NT2/D1 (cell line): ENCODE measurements at regions not wholly inside any gene's neighbourhood (a gene's known extent, or its start where the extent isn't known, plus 50 kb on each side); places are given as distances from the start of the nearest gene placed in this dataset.

Experiments used
- SUZ12 ChIP-seq: IDR thresholded peaks from 2 replicates; pipeline ENCODE4 v1.6.1; 2011; ENCODE audit not compliant: insufficient read length, insufficient read depth; ENCODE audit errors: extremely low read depth
- YY1 ChIP-seq: IDR thresholded peaks from 2 replicates; pipeline ENCODE4 v1.6.1; 2011; ENCODE audit not compliant: insufficient read length, insufficient read depth
- ZNF274 ChIP-seq: IDR thresholded peaks from 2 replicates; pipeline ENCODE4 v1.6.1; 2011; ENCODE audit warnings: mild to moderate bottlenecking, low read depth, low read length

- TF ChIP-seq YY1 (no peak), SUZ12 (no peak), ZNF274 (no peak)
Observed at GRCh38 chr7:11934796-11935195, 102.8 kb upstream of the THSD7A start.
